H1 (cell line): ENCODE measurements at regions not wholly inside any gene's neighbourhood (a gene's known extent, or its start where the extent isn't known, plus 50 kb on each side); places are given as distances from the start of the nearest gene placed in this dataset.

Experiments used
- PHF8 ChIP-seq: fragments of 200-600 bp; sonication (generic); conservative IDR thresholded peaks from 2 replicates; pipeline ENCODE4 v1.7.1; 2012; ENCODE audit warnings: low read depth, mild to moderate bottlenecking, inconsistent platforms, low read length, moderate library complexity
- SIX5 ChIP-seq: IDR thresholded peaks from 2 replicates; pipeline ENCODE4 v1.6.1; 2011; ENCODE audit warnings: mild to moderate bottlenecking, low read depth, low read length
- ZNF274 ChIP-seq: IDR thresholded peaks from 2 replicates; pipeline ENCODE4 v1.7.0; 2012; ENCODE audit warnings: low read length, borderline replicate concordance; ENCODE audit errors: extremely low read depth

DNA sequence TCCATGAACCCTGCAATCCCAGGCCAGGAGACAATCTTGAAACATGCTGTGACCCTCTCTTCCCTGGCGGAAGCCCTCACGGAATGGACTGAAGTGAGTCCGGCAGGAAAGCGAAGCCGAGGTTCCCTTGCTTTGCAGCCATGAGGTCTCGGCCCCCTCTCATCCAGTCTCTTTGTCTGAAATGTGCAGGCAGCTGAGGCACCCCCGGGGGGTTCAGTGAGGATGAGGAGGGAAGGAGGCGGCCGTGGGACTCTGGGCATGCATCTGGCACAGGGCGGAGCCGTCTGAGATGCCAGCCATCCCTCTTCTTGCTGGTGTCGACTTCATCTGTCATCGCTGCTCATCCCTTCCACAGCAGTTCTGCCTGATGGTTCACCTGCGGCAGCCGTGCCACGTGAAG is 1485.7 kb downstream of the BRD1 start (continued):
- TF ChIP-seq PHF8 (no peak), ZNF274 (no peak), SIX5 (no peak)
